ENCODE measurements at regions not wholly inside any gene's neighbourhood (a gene's known extent, or its start where the extent isn't known, plus 50 kb on each side); places are given as distances from the start of the nearest gene placed in this dataset.

DNA sequence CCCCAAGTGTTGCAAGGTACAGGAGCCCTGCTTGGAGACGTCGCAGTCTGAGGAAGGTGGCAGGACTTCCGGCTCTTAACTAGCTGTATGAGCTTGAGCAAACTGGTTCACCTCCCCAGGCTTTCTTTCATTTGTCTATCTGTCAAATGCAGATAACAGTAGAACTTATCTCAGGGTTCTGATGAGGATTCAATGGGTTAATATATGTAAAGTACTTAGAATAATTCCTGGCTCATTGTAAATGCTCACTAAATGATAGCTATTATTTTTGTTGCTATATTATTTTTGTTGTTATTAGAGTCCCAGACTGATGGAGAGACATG lies 108.5 kb upstream of the IPO9 start:
- TF ChIP-seq, protein P1, sequence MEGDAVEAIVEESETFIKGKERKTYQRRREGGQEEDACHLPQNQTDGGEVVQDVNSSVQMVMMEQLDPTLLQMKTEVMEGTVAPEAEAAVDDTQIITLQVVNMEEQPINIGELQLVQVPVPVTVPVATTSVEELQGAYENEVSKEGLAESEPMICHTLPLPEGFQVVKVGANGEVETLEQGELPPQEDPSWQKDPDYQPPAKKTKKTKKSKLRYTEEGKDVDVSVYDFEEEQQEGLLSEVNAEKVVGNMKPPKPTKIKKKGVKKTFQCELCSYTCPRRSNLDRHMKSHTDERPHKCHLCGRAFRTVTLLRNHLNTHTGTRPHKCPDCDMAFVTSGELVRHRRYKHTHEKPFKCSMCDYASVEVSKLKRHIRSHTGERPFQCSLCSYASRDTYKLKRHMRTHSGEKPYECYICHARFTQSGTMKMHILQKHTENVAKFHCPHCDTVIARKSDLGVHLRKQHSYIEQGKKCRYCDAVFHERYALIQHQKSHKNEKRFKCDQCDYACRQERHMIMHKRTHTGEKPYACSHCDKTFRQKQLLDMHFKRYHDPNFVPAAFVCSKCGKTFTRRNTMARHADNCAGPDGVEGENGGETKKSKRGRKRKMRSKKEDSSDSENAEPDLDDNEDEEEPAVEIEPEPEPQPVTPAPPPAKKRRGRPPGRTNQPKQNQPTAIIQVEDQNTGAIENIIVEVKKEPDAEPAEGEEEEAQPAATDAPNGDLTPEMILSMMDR (conservative IDR thresholded peaks at IDR 0.05; ENCODE audit: low read length): no peak
- TF ChIP-seq EZH2phosphoT487 (IDR thresholded peaks at IDR 0.05; ENCODE audit: borderline replicate concordance, low read depth, low read length): no peak

All from OCI-LY7 (cell line).